HG02798 (cell line): ENCODE measurements at regions not wholly inside any gene's neighbourhood (a gene's known extent, or its start where the extent isn't known, plus 50 kb on each side); places are given as distances from the start of the nearest gene placed in this dataset.
"Not testable (repeated sequence)": the region's sequence is repeated elsewhere in the genome, so short reads cannot be mapped to it uniquely, and the experiment has no call there.

ENCODE experiments used
- ATAC-seq: cut with Tn5 transposase; IDR thresholded peaks from one replicate; pipeline ENCODE4 v1.9.1; 2021; ENCODE audit warnings: mild to moderate bottlenecking; ENCODE audit not compliant: unreplicated experiment, poor library complexity

DNA sequence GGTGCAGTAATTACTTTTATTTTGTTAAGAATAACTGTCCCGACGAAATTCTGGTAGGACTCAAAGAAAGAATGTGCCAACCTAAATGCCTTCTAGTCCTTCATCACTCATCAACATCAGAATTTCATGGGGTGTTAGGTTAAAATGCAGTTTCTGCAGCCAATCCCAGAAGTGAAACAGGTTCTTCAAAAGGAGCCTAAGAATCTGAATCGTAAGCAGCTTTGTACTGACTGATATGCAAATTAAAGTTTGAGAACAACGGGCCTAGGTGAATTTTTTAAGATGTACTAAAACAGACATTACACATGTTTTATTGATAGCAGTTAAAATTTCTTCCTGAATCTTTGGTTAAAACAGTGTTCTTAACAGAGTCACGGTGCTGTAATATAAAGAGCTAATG, 140.3 kb upstream of the ZC3H15 start:
- peak; percentile 35 for ATAC-seq

DNA sequence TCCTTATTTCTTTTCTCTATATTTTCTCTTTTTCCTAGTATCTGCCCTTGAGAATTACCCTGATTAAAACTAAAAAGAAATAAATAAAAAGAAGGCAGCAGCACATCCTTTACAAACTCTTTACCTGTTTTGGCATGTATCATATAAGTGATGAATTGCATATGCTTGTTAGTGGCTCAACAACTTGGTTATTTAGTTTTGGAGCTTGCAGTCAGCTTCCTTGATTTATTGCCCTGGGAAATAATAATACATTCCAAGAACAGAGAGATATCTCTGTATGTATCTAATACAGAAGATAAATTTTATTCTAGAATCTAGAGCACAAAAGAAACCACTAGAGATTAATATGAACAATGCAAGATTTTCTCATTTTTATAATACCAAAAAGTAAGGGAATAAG, 139.8 kb upstream of the ZC3H15 start:
- peak; percentile 13 for ATAC-seq

DNA sequence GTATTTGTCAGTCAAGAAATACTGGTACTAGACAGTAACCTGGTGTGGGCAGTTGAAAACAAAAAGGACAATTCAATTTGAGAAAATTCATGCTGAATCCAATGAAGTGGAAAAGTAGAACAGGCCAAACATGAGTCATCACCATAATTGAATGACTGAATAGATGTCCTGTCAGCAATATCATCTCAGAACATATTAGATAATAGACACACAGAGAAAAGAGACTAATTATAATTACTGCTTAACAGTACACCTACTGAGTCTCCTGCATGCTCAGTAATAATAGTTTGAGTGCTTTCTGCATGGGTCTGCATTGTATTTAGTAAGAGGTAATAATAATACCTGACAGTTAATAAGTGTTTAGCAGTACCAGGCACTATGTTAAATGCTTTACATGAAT, 138.6 kb upstream of the ZC3H15 start:
- no peak for ATAC-seq

DNA sequence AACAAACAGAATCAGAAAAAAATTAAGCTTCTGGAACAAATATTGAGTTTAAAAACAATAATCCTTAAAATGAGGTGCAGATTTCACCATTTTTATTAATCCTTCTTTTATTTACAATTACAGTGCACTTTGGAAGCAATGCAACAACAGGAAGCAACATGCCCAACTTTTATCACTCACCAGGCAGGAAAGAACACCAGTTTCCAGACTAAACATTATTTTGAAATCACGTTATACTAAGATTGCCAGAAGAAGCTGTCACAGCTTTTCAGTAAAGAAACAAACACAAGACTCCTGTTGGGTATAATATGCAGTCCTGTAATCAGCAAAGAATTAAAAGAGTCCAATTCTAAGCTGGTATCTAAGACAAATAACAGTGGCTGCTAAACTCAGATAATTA, 137.9 kb upstream of the ZC3H15 start:
- ATAC-seq: no peak

DNA sequence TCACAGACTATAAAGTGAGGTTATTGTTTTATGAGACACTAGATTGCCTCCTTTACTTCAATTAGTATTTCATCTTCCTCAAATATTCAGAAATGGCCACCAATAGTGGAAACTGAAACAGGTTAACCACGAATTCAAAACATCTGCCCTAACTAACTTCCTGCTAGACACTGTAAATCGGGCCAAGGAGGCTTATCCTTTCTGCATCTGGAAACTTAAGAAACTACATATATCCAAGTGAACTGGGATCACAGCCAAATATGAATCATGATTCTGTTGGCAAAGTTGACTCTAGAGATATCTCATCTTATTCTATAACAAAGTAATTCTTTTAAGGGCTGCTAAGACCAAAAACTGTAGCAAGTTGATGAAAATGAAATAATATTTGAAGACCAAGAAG, 136.6 kb upstream of the ZC3H15 start:
- peak; percentile 45 for ATAC-seq

DNA sequence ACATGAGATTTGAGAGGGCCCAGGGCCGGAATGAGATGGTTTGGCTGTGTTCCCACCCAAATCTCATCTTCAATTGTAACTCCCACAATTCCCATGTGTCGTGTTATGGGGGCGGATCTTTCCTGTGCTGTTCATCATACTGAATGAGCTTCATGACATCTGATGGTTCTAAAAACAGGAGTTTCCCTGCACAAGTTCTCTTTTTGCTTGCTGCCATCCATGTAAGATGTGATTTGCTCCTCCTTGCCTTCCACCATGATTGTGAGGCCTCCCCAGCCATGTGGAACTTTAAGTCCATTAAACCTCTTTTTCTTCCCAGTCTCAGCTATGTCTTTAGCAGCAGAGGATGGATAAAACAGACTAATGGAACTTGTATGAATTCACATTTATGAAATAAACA, 131.9 kb upstream of the ZC3H15 start:
- ATAC-seq: not testable (repeated sequence)

DNA sequence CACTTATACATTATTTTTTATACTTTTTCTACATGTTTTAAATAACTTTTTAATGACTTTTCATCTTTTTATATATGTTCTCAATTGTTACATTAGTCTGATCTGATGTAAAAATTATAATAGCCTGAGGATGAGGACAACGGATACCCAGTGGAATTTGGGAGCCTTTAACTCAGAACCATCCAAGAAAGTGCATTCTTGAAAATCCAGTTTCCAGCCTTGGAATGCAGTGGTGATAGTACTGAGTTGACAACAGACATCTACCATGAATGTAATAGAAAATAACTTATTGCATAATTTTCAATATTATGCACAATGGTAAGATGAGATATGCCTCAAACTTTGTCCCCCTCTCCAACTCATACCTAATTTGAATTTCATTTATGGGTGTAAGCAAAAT, 120.7 kb upstream of the ZC3H15 start:
- no peak for ATAC-seq

DNA sequence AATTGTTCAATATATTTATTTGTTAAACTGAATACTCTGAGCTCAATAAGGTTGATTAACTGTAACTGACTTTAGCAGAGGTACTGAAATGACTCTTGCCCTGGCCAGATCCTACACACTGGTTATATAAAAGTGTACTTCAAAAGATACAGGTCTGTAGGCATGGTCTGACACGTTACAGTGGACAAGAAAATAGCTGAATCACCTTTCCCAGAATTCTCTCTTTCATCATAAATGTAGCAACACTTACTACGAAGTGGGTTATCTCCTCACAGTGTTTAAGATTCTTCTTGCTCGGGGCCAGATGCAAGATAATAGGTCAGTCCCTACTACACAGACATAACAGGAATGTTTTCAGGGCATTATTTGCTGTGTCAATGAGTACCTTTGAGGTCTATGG, 107.0 kb upstream of the ZC3H15 start:
- no peak for ATAC-seq

DNA sequence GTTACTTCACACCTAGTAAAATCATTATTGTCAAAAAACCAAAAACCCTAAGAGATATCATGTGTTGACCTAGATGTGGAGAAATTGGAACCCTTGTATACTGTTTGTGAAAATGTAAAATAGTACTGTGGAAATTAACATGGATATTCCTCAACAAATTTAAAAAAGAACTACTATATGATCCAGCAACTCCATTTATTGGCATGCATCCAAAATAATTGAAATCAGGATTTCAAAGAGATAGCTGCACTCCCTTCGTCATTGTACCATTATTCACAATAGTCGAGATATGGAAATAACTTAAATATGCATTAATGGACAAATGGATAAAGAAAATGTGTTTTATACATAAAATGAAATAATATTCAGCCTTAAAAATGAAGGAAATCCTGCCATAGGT, 105.3 kb upstream of the ZC3H15 start:
- no peak for ATAC-seq

DNA sequence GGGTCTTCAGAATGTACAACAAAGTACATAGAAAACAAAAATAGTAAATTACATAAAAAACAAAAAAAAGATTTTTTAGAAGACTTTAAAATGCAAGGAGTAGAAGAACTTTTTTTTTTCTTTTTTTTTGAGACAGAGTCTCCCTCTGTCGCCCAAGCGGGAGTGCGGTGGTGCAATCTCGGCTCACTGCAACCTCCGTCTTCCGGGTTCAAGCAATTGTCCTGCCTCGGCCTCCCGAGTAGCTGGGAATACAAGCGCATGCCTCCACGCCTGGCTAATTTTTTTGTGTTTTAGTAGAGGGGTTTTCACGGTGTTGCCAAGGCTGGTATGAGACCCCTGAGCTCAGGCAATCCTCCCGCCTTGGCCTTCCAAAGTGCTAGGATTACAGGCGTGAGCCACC, 104.5 kb upstream of the ZC3H15 start:
- no peak for ATAC-seq

DNA sequence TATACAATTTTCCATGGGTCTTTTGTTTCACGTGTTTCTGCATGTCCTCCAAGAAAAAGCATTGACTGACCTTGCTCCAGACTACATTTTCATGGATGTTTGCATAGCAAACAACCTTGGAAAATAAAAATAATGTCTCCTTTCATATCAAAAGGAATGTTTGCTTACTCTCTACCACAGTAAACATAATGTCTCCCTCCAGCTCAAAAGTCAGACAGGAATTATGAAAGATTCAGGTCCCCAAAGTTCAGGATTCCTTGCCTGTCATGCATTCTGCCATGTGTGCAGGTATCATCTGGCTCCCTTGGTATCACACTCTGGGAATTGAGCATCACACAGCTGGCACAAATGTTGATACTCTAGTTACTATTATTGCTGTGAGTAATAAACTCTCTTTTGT, 103.1 kb upstream of the ZC3H15 start:
- no peak for ATAC-seq

DNA sequence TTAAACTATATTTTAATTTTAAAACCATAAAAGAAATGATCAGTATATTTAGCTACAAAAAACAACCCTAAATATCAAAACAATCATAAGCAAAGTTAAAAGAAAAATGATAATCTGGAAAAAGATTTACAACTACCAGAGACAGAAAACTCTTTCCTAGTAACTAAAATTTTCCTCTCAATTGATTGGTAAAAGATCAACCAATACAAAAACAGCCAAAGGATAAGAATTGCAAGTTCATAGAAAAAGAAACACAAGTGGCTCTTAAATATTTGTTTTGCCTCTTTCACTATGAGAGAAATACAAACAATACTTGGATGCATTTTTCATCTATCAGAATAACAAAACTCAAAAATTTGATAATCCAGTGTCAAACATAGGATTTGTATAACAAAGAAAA, 101.8 kb upstream of the ZC3H15 start:
- ATAC-seq: no peak

DNA sequence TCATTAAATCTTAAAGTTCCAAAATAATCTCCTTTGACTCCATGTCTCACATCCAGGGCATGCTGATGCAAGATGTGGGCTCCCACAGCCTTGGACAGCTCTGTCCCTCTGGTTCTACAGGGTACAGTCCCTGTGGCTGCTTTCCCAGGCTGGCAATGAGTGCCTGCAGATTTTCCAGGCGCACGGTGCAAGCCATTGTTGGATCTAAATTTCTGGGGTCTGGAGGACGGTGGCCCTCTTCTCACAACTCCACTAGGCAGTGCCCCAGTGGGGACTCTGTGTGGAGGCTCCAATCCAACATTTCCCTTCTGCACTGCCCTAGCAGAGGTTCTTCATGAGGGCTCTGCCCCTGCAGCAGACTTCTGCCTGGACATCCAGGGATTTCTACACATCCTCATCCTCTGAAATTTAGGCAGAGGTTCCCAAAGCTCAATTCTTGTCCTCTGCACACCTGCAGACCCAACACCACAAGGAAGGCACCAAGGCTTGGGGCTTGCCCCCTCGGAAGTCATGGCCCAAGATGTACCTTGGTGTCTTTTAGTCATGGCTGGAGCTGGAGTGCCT, 100.3 kb upstream of the ZC3H15 start:
- not testable (repeated sequence) for ATAC-seq

DNA sequence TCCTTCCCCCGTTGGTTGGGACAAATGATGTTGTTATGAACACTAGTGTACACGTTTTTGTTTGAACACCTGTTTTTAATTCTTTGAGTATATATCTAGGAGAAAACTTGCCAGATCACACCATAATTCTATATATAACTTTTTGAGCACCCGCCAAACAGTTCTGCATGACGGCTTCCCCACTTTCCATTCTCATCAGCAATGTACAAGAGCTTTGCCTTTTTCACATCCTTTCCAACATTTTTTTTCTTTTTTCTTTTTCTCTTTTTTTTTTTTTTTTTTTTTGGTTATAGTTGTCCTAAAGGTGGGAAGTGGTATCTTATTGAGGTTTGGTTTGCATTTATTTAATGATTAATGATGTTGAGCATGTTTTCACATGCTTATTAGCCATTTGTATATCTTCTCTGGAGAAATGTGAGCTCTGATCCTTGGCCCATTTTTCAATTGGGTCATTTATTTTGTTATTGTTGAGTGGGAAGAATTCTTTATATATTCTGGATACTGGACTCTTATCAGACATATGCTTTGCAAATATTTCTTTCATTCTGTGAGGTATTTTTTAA, 86.9 kb upstream of the ZC3H15 start:
- no peak for ATAC-seq

DNA sequence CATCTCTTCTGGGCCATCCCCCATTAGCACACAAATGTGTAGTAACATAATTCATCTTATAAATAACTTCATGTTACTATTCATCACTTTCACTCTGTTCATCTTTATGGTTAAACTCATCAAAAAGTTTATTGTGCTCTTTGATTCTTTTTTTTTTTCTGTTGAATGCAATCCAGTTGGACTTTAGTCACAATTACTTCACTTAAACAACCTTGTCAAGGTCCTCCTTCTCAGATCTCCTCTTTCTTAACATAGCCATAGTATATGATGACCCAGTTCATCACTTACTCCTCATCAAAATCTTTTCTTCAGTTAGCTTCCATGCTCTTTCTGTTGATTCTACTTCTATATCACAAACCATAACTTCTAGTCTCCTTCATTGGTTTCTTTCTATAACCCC, 80.2 kb upstream of the ZC3H15 start:
- ATAC-seq: no peak

DNA sequence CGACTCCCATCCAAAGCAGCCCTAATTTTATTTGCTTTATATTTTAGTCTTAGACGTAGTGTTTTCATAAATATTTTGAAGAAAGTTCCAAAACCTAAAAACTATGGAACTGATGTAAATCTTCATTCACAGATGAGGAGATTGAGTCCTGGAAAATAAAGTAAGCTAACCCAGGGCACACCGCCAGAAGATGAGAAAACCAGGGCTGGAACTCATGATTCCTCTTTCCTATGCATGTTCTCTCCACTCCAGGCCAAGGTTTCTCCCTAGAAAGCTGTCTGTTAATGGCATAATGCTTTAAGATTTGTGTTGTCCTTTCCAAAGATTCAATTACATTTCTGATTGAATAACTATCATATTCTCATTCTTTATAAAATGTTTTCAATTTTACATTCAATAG, 78.4 kb upstream of the ZC3H15 start:
- no peak for ATAC-seq

DNA sequence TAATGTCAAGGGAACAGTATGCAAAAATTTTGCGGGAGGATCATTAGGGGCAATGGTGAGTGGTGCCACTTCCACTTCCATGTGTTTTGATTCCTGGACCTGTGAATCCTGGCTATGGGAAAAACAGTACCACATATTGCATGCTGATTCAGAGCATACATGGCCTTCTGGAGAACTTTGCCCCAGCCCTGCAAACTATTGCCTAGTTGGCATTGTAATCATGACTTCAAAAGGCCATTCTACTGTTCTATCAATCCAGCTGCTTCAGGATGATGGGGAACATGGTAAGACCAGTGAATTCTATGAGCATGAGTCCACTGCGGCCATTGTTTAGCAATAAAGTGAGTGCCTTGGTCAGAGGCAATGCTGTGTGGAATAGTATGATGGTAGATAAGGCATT, 75.3 kb upstream of the ZC3H15 start:
- no peak for ATAC-seq

DNA sequence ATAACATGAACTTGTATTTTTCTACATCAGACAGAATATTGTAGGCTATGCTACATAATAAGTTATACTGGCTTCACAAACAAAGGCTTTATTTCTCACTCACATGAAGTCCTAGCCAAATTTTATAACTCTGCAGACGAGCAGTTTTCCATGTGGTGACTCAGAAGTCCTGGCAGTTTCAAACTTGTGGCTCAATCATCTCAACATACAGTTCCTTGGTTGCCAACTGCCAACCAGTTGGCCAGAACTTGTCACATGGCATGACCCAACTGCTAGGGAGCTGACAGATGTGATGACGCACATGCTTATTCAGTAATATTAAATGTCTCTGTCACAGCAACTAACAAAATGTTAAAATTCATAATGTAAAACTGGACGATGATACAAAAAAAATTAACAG, 63.8 kb upstream of the ZC3H15 start:
- ATAC-seq: no peak

DNA sequence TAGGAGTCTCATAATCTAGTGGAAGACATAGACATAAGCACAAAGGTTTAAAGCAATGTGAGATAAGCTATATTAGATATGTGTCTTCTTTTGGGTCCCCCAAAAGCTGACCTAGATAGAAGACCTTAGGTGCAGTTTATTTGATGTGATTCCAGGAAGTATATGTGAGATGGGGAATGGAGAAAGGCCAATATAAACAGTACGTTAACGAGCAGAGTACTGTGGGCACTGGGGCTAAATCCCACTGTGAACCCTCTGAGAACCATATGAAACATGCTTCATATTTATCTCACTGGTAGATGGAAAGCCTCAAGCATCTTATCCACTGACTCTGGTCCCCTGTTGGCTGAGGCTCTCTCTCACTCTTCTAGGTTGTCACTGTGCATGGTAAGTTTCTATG, 62.6 kb upstream of the ZC3H15 start:
- ATAC-seq: no peak

DNA sequence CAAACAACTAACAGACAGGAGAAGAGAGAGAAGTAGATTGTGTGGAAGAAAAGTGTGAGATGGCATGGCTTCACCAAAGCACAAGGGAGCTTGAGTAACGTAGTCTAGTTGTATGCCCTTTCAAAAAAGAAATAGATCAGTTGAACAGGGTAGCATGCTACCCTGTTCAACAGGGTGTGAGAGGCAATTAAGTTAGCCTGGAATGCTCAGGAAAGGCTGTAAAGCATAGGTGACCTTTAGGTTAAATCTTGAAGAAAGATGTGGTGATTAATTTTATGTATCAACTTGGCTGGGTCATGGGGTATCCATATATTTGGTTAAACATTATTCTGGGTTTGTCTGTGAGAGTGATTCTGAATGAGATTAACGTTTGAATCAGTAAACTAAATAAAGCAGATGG, 61.8 kb upstream of the ZC3H15 start:
- ATAC-seq: no peak

DNA sequence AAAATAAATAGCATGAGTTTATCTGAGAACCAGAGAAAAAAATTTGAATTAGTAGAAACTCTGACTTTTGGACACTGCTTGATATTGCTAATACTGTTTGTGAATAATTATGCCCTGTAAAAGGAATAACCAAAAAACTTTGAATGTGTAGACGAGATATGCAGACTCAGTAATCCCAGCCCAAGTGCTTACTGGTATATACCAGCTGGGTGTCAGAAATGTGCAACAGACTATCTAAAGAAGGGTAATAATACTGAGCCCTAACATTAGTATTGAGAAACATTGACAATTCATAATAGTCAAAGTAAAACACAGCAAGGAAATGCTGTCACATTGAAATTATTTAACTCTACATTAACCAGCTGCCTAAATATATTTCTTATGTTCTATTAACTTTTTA, 60.5 kb upstream of the ZC3H15 start:
- no peak for ATAC-seq

DNA sequence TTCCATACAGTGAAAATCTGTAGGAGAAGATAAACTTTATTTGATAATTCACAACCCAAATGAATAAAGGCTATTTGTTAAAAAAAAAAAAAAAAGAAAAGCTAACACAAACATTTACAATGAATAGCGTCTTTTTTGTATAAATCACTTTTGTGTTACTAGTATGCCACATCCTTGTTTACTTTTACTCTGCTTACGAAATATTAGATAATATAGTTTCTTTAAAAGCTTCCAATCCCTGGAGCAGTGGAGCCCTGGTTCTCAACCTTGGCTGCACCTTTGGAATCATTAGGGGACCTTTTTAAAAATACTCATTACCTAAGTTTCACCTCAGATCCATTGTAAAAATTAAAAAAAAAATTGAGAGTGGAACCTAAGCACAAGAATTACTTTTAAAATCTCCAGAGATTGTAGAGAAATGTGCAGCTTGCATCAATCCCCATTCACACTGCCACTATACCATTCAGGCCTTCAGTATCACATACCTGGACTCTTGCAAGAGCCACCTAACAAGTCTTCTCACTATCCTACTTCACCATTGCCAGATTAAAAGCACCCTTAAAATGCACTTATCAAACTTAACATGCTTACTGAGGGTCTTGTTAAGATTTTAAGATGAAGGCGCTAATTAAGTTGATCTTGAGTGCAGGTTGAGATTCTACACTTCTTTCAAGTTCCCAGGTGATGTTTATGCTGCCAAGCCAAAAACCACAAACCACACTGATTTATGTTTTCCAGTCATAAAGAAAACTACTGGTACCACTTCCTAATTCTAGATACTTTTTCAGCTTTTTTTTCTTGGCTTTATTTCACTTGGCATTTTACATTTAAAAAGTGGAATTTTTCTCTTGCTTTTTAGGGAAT, 59.7 kb upstream of the ZC3H15 start:
- ATAC-seq: peak; percentile 87
